ENCODE measurements at regions not wholly inside any gene's neighbourhood (a gene's known extent, or its start where the extent isn't known, plus 50 kb on each side); places are given as distances from the start of the nearest gene placed in this dataset.

GRCh38 chr6:134458857-134459657, 141.1 kb upstream of the SGK1 start:
- no peak for ATAC-seq (ENCODE audit: low FRiP score)
- no peak for TF ChIP-seq CTCF (IDR thresholded peaks at IDR 0.05)
- no peak for DNase-seq (ENCODE audit: low spot score)

- DNase-seq (ENCODE audit: low spot score) (no peak), ATAC-seq (ENCODE audit: low FRiP score) (no peak)
- TF ChIP-seq CTCF (IDR thresholded peaks at IDR 0.05), result no peak
Observed at GRCh38 chr6:134457941-134458340, 140.0 kb upstream of the SGK1 start.

DNA sequence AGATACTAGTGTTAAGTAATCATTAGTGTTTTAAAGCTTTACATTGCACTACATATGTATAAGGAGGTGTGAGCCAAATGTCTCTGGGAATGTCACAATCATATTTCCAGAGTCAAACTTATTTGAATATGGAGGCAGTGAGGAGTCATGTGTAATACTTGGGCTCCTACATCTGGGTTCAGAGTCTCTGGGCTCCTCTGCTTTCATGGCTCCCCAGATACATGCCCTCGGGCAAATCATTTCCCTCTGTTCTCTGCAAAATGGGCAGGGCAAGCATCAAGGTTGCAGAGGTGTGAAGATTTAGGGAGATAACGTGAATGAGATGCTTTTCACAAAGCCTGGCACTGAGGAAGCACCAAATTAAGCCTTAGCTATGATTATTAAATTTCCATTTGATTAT, 138.3 kb upstream of the SGK1 start:
- DNase-seq (ENCODE audit: low spot score), result no peak
- ATAC-seq (ENCODE audit: low FRiP score), result no peak
- TF ChIP-seq CTCF (IDR thresholded peaks at IDR 0.05), result no peak

DNA sequence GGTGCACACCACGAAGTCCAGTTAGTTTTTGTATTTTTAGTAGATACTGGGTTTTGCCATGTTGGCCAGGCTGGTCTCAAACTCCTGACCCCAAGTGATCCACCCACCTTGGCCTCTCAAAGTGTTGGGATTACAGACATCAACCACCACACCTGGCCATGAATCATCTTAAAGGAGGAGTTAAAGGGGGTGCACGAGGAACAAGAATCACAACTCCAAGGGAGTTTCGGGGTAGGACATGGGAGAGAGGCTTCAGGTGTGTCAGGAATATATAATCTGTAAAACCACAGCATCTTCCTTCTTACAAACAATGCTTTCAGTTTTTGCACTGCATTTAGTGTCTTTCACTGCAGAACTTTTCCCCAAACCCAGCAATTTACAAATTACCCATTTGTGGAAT, 137.4 kb upstream of the SGK1 start:
- no peak for TF ChIP-seq CTCF (IDR thresholded peaks at IDR 0.05)
- DNase-seq (ENCODE audit: low spot score) (no peak), ATAC-seq (ENCODE audit: low FRiP score) (no peak)

DNA sequence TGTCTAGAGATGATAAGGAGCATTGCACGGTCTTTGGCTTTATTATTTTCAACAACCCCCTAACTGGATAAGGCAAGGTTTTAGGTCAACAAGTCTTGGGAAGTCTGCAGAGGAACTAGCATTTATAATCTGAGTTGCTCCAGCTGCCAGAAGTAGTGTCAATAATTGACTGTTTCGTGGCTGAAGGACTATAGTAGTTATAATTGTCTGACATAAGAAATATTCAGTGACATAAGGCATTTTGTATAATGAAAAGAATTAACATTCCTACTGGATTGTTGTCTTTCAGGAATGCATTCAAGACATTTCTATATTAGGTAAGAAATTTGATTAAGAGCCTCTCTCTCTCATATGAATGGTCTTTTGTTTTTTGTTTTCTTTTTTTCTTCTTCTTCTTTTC, 136.9 kb upstream of the SGK1 start:
- DNase-seq (ENCODE audit: low spot score), result no peak
- ATAC-seq (ENCODE audit: low FRiP score), result no peak
- TF ChIP-seq CTCF (IDR thresholded peaks at IDR 0.05), result no peak

GRCh38 chr6:134453792-134454510, 136.0 kb upstream of the SGK1 start:
- DNase-seq (ENCODE audit: low spot score) (no peak), ATAC-seq (ENCODE audit: low FRiP score) (no peak)
- TF ChIP-seq CTCF (IDR thresholded peaks at IDR 0.05), result no peak

GRCh38 chr6:134452906-134453305, 135.0 kb upstream of the SGK1 start:
- ATAC-seq (ENCODE audit: low FRiP score), result no peak
- no peak for DNase-seq (ENCODE audit: low spot score)
- no peak for TF ChIP-seq CTCF (IDR thresholded peaks at IDR 0.05)
